SU-DHL-6 (cell line): ENCODE measurements at regions not wholly inside any gene's neighbourhood (a gene's known extent, or its start where the extent isn't known, plus 50 kb on each side); places are given as distances from the start of the nearest gene placed in this dataset.

Experiments used
- CTCF ChIP-seq: fragments of 200-600 bp; sonication (generic); IDR thresholded peaks from one replicate; pipeline ENCODE4 v1.5.1; 2017; ENCODE audit warnings: antibody characterized with exemption, mild to moderate bottlenecking, low read length, moderate library complexity; ENCODE audit not compliant: insufficient read depth, poor library complexity, severe bottlenecking
- EZH2phosphoT487 ChIP-seq: fragments of 200-600 bp; sonication (generic), shearing (Covaris generic); conservative IDR thresholded peaks from 2 replicates; pipeline ENCODE4 v1.6.1; 2018; ENCODE audit warnings: mild to moderate bottlenecking, antibody characterized with exemption, low read length, moderate library complexity, mixed read lengths

- TF ChIP-seq CTCF (no peak), EZH2phosphoT487 (no peak)
Observed at GRCh38 chrX:35562395-35562794, 235.7 kb upstream of the MAGEB16 start.
